ENCODE measurements at regions not wholly inside any gene's neighbourhood (a gene's known extent, or its start where the extent isn't known, plus 50 kb on each side); places are given as distances from the start of the nearest gene placed in this dataset.

DNA sequence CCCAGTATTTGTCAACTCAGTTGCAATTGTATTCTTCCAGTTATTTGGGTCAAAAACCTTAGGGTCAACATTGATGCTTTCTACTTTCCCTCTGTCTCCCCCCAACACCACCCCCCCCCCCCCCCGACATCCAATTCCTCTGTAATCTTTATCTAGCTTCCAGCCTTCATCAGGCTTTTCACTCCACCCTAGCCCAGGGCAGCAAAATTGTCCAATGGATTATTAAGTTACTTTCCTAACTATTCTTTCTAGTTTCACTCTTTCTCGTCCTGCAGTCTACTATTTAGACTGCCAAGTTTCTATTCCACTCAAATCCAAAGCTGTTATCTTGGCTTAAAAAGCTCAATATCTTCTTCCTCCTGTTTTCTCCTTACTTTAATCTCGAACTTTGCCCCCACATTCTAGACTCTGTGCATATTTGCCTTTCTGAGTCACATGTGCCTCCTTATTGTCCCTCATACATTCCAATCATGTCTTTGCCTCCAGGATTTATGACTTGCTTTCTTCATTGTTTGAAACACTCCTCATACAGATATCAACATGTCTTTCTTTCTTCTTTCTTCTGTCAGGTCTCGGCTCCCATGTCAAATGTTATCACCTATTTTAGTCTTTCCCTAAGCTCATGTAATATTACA, 196.6 kb upstream of the TMEM196 start:
- Histone ChIP-seq H3K27me3 (ENCODE audit: insufficient read depth, low read depth, low read length) (no peaks in the 10 kb centered on the region), H3K9me2 (ENCODE audit: insufficient read depth, low read length) (no peaks in the 10 kb centered on the region), H3K9ac (ENCODE audit: low read length) (no peak overlapping the region), H3K9me3 (ENCODE audit: low read length) (no peaks in the 10 kb centered on the region), H3K4me2 (ENCODE audit: low read length) (no peak overlapping the region), H3F3A (ENCODE audit: insufficient read depth, low read length, poor library complexity, severe bottlenecking) (no peaks in the 10 kb centered on the region), H3K4me3 (ENCODE audit: low read length) (no peak overlapping the region), H2AFZ (ENCODE audit: low read depth, low read length) (no peak overlapping the region), H3K36me3 (ENCODE audit: insufficient read depth, low read length) (no peaks in the 10 kb centered on the region), H3K27ac (ENCODE audit: low read length) (no peak overlapping the region), H3K79me2 (replicated peaks; ENCODE audit: insufficient read depth, low read length) (no peaks in the 10 kb centered on the region), H4K20me1 (ENCODE audit: insufficient read depth) (no peaks in the 10 kb centered on the region)
- no peak for TF ChIP-seq POLR2AphosphoS5 (IDR thresholded peaks at IDR 0.05)
- no peak for TF ChIP-seq EP300 (conservative IDR thresholded peaks at IDR 0.05; ENCODE audit: poor library complexity, severe bottlenecking)
- no peak for TF ChIP-seq TAF1 (IDR thresholded peaks at IDR 0.05; ENCODE audit: low read depth)
- TF ChIP-seq, protein P1, sequence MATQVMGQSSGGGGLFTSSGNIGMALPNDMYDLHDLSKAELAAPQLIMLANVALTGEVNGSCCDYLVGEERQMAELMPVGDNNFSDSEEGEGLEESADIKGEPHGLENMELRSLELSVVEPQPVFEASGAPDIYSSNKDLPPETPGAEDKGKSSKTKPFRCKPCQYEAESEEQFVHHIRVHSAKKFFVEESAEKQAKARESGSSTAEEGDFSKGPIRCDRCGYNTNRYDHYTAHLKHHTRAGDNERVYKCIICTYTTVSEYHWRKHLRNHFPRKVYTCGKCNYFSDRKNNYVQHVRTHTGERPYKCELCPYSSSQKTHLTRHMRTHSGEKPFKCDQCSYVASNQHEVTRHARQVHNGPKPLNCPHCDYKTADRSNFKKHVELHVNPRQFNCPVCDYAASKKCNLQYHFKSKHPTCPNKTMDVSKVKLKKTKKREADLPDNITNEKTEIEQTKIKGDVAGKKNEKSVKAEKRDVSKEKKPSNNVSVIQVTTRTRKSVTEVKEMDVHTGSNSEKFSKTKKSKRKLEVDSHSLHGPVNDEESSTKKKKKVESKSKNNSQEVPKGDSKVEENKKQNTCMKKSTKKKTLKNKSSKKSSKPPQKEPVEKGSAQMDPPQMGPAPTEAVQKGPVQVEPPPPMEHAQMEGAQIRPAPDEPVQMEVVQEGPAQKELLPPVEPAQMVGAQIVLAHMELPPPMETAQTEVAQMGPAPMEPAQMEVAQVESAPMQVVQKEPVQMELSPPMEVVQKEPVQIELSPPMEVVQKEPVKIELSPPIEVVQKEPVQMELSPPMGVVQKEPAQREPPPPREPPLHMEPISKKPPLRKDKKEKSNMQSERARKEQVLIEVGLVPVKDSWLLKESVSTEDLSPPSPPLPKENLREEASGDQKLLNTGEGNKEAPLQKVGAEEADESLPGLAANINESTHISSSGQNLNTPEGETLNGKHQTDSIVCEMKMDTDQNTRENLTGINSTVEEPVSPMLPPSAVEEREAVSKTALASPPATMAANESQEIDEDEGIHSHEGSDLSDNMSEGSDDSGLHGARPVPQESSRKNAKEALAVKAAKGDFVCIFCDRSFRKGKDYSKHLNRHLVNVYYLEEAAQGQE (IDR thresholded peaks at IDR 0.05; ENCODE audit: borderline replicate concordance), result no peak
- TF ChIP-seq SMC3 (conservative IDR thresholded peaks at IDR 0.05; ENCODE audit: poor library complexity), result no peak
- no peak for TF ChIP-seq RAD21 (conservative IDR thresholded peaks at IDR 0.05)
- TF ChIP-seq, protein P2, sequence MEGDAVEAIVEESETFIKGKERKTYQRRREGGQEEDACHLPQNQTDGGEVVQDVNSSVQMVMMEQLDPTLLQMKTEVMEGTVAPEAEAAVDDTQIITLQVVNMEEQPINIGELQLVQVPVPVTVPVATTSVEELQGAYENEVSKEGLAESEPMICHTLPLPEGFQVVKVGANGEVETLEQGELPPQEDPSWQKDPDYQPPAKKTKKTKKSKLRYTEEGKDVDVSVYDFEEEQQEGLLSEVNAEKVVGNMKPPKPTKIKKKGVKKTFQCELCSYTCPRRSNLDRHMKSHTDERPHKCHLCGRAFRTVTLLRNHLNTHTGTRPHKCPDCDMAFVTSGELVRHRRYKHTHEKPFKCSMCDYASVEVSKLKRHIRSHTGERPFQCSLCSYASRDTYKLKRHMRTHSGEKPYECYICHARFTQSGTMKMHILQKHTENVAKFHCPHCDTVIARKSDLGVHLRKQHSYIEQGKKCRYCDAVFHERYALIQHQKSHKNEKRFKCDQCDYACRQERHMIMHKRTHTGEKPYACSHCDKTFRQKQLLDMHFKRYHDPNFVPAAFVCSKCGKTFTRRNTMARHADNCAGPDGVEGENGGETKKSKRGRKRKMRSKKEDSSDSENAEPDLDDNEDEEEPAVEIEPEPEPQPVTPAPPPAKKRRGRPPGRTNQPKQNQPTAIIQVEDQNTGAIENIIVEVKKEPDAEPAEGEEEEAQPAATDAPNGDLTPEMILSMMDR (IDR thresholded peaks at IDR 0.05; ENCODE audit: poor library complexity, severe bottlenecking), result no peak
- no peak for TF ChIP-seq MXI1 (conservative IDR thresholded peaks at IDR 0.05; ENCODE audit: poor library complexity, severe bottlenecking)
- no peak for TF ChIP-seq EZH2 (IDR thresholded peaks at IDR 0.05; ENCODE audit: borderline replicate concordance, insufficient read depth, low read length, poor library complexity, severe bottlenecking)

DNA sequence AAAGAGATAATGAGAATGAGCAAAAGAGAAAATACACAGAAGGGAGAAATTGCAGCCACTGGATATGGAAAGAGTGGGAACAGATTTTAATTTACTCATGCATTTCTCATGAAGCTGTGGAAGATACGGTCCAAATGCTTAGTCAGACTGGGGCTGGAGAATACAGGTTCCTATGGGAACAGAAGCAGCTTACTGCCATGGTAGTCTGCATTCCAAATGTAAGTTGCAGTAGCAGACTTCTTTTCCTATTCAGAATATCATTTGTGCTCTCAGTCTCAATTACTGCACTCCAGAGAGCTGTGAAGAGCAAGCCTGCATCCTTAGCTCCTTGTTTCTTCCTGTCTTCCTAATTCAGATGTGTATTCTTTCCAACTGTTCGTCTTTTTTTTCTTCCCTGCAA, 190.8 kb upstream of the TMEM196 start:
- Histone ChIP-seq H3K27me3 (ENCODE audit: insufficient read depth, low read depth, low read length) (no peaks in the 10 kb centered on the region), H3K79me2 (replicated peaks; ENCODE audit: insufficient read depth, low read length) (no peaks in the 10 kb centered on the region), H3K4me3 (ENCODE audit: low read length) (no peak overlapping the region), H3K9me2 (ENCODE audit: insufficient read depth, low read length) (no peaks in the 10 kb centered on the region), H3K9ac (ENCODE audit: low read length) (no peak overlapping the region), H3F3A (ENCODE audit: insufficient read depth, low read length, poor library complexity, severe bottlenecking) (no peaks in the 10 kb centered on the region), H3K4me2 (ENCODE audit: low read length) (no peak overlapping the region), H3K27ac (ENCODE audit: low read length) (peak overlapping the region; percentile 2), H3K36me3 (ENCODE audit: insufficient read depth, low read length) (no peaks in the 10 kb centered on the region), H2AFZ (ENCODE audit: low read depth, low read length) (no peak overlapping the region), H4K20me1 (ENCODE audit: insufficient read depth) (no peaks in the 10 kb centered on the region), H3K9me3 (ENCODE audit: low read length) (no peaks in the 10 kb centered on the region)
- no peak for TF ChIP-seq SMC3 (conservative IDR thresholded peaks at IDR 0.05; ENCODE audit: poor library complexity)
- TF ChIP-seq, protein P1 (IDR thresholded peaks at IDR 0.05; ENCODE audit: borderline replicate concordance), result no peak
- TF ChIP-seq RAD21 (conservative IDR thresholded peaks at IDR 0.05), result no peak
- no peak for TF ChIP-seq TAF1 (IDR thresholded peaks at IDR 0.05; ENCODE audit: low read depth)
- TF ChIP-seq EP300 (conservative IDR thresholded peaks at IDR 0.05; ENCODE audit: poor library complexity, severe bottlenecking), result no peak
- TF ChIP-seq EZH2 (IDR thresholded peaks at IDR 0.05; ENCODE audit: borderline replicate concordance, insufficient read depth, low read length, poor library complexity, severe bottlenecking), result no peak
- TF ChIP-seq, protein P2 (IDR thresholded peaks at IDR 0.05; ENCODE audit: poor library complexity, severe bottlenecking), result no peak
- no peak for TF ChIP-seq POLR2AphosphoS5 (IDR thresholded peaks at IDR 0.05)
- no peak for TF ChIP-seq MXI1 (conservative IDR thresholded peaks at IDR 0.05; ENCODE audit: poor library complexity, severe bottlenecking)

All from neural cell (in vitro differentiated cells).